Inflammatory macrophage treated with lipopolysaccharide for 1 hour (primary cell): ENCODE measurements at regions not wholly inside any gene's neighbourhood (a gene's known extent, or its start where the extent isn't known, plus 50 kb on each side); places are given as distances from the start of the nearest gene placed in this dataset.

Experiments used
- DNase-seq, 2 donors: peaks; one replicate each; pipeline ENCODE4 v3.0.0-alpha.2; 2020 to 2022

DNA sequence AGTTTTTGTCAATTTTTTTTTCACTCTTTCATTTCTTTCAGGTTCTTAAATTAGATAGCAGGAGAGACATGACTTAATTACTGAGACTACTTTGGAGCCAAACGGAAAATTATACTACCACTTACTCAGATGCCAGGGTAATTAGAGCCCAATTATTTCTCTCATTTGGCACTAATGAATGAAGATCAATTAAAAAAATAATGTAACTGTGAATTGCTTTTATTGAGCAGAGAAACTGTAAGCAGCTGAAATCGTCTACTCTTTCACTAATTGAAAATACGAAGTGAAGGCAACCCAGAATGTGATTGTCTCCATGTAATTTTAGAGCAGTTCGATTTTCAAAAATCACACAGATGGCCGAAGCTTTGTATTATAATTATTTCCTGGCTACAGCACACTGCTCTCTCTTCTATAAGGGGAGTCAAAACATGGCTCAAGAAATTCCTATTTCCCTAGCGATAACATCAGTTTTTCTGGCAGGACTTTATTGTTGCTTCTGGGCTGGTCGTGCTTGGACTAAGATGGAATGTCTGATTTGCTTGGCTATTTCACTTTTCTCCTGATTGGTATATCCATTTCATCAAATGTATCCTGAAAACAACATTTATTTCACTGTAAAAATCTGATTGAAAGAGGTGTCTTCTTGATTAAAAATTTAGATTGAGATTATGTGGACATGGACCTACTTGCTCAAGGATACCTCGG lies 55.8 kb upstream of the PDZRN3 start:
- no peak for DNase-seq

DNA sequence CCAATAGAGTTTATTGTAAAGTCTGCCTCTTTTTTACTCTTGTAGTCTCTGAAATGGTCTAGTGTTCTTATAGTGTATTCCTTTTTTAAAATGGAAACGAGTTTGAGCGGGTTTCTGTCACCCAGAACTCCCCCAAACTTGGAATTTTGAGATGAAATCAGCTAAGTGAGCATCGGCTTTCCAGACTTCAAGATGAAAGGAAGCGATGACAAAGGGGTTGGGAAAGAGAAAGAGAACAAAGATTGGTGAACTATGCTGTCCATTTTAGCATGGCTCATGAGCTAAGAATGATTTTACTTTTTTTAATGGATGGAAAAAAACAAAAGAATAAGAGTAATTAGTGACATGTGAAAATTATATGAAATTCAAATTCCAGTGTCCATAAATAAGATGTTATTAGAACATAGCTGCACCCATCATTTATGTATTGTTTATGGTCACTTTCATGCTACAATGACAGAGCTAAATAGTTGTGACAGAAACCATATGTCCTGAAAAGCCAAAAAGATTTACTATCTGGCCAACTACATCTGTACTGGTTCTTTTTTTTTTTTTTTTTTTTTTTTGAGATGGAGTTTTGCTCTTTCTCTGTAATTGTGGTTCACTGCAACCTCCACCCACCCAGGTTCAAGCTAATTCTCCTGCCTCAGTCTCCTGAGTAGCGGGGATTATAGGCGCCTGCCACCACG lies 52.7 kb upstream of the PDZRN3 start:
- DNase-seq = no peak
